ENCODE measurements at regions not wholly inside any gene's neighbourhood (a gene's known extent, or its start where the extent isn't known, plus 50 kb on each side); places are given as distances from the start of the nearest gene placed in this dataset.
"Not testable (repeated sequence)": the region's sequence is repeated elsewhere in the genome, so short reads cannot be mapped to it uniquely, and the experiment has no call there.

DNA sequence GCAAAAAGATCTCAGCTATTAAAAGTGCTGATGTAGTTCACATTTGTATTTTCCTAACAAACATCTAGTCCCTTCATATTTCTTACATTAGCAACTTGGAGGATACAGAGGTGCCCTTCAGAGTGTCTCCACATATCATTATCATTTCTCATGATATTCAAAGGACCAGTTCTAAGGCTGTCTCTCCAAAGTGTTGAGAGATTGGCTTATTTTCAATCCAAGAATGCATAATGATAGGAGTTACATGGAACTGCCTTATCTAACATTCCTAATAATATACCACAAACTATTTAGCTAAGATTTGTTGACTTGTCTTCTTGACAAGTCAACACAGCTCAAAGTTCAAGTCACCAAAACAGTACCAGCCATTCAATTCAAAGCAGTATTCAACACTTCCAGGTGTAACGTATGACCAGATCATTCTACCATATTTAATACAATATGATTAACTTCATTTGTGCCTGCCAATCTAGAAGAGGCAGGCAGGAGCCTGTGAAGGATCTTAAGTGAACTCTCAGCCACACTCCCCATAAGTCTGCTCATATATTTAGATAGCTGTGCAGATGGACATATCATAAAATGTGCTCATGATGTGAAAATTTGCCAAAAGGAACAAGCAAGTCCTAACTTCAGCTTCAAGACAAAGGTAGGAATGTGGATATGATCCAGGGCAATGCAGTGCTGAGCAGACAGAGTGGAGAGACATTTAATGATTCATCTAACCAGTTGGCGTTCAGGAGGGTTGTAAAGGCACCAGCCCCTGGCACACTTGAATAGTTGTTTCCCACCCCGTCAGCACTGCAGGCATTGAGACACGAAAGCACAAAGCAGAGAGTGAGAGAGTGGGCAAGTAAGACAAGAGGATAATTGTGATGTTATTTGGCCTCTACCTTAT lies 108.3 kb downstream of the MTERF1 start:
- no peak for DNase-seq (ENCODE audit: low spot score)

DNA sequence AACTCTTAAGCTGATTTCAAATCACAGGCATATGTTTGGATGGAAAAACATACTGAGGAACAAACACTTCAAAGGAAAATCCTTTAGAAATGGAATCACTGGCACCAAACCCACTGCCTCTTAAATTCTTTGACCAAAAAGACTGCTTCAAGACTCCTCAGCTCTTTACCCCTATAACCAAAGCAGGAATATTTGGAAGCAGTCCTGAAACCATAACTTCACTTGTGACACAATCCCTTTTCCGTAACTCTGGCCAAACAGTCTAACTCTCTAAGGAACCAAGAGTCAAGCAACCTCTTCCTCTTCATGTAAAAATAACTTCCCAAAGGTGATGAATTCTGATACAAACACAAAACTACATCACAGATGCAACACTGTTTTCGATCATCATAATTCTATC lies 104.3 kb downstream of the MTERF1 start:
- DNase-seq (ENCODE audit: low spot score): no peak

DNA sequence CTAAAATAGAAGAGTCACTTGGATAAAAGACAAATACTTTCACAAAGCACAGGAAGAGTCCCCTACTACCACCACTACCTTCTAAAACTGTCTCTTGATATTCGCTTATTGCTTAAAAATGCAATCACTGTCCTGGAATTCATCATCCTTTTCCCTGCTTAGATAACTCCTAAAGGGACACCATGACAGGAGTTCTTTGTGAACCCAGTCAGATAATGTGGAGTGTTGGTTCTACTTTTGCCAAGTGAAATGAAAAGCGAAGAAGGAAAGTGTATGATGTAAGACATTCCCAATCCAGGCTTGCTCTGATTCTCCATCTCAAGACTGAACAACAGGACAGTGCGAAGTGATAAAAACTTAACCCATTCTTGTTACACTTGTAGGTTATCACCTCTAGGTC lies 103.0 kb downstream of the MTERF1 start:
- DNase-seq (ENCODE audit: low spot score): no peak

DNA sequence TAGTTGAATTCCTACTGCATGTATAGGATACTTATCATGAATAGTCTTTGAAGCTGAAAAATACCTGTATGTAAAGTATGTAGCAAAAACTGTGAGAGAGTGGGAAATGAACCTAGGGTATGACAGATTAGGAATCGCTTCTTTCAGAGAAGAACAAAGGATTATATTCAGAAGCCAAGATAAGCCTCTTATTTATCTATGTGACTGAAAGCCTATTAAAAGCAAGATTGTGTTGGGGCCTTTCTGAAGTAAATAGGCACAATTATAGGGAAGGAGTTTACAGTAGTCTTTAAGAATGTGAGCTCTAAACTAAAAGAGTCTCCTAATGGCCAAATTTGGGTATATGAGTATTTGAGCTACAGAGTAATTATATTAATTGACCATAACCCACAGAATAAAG lies 102.1 kb downstream of the MTERF1 start:
- no peak for DNase-seq (ENCODE audit: low spot score)

DNA sequence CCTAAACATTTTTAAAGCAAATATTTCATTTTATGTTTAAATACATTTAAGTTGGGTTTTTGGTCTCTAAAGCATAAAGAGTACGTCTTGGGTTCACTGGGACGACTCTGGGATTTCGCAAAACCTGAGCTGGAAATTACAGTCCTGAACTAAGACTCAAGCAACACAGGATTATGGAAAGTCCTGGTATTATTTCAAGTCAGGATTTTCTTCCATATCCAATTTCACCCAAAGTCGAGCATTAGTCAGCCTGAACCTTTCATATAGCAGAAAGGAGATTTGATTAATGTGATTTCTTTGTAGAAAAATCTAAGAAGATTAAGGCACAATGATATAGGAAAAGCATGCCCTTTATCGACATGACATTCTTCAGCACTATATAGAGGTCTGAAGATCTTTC lies 100.0 kb downstream of the MTERF1 start:
- DNase-seq (ENCODE audit: low spot score): no peak

DNA sequence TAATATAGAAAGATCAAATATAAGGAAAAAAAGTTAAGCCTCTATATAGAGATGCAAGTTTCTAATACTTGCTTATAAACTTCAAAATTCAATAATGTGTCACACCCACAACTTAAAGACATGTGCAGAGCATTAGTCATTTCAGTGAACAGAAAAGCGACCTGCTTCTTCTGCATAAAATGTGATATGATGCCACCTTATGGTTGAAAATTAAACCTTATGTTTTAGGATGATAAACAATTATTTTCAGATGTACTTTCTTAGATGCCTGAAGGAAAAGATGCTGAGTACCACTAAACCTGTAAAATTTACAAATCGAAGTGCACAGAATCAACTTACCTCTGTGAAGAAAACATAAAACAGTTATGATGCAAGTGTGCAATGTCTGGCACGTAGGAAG lies 96.0 kb downstream of the MTERF1 start:
- DNase-seq (ENCODE audit: low spot score): peak; percentile 55

DNA sequence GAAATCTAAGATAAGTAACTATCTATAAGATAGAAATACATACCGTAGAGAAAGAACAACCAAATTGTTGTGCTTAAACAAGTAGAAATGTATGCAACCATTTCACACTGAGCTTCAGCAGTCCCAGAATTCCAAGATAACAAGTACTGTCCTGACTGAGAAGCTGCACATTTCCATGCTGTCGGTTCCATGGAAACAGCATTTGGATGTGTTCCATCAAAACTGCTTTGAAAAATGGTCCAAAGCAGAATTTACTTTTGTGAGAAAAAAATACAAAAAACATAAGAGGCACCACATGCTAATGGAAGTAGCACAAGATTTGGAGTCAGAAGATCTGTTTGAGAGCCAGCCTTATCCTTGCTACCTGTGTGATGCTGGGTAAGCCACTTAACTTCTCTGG lies 92.6 kb downstream of the MTERF1 start:
- no peak for DNase-seq (ENCODE audit: low spot score)

DNA sequence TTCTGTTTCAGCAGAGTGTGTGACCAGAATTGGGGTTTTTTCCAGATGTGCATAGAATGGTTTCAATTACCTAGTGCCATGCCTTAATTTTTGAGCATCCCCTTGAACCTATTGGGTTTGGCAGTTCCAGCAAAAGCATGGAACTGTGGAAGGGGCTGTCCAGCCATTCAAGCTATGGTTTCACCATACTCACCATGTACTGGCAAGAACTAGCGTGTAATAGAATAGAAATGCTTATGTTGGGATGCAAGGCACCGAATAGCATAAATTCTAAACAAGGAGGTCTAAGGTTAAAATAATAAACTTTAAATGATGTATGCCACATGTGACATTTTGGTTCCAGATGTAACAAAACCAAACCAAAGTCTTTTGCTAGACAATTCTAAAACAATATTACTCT lies 91.4 kb downstream of the MTERF1 start:
- no peak for DNase-seq (ENCODE audit: low spot score)

DNA sequence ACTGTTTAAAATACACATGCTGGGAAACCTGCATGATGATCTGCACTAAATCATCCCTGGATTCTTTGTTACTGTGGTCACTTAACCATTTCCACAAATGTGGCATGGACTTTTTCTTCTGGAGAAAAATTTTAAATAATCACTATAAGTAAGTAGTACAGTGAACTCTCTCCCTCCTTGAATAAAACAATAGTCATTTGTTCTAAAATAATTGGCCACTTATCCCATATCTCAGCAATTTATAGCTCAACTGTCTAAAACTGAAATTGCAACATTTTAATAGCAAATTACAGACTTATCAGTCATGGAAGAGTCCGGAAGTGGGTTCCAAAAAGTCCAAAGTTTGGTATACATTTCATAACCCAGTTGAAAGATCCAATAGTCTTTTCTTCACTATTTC lies 90.9 kb downstream of the MTERF1 start:
- DNase-seq (ENCODE audit: low spot score): no peak

DNA sequence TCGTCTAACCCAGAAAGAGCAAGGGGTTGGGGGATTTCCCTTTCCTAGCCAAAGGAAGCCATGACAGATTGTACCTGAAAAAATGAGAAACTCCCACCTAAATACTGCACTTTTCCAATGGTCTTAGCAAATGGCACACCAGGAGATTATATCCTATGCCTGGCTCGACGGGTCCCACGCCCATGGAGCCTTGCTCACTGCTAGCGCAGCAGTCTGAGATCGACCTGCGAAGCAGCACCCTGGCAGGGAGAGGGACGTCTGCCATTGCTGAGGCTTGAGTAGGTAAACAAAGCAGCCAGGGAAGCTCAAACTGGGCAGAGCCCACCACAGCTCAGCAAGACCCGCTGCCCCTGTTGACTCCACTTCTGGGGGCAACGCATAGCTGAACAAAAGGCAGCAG lies 89.9 kb downstream of the MTERF1 start:
- DNase-seq (ENCODE audit: low spot score): not testable (repeated sequence)

DNA sequence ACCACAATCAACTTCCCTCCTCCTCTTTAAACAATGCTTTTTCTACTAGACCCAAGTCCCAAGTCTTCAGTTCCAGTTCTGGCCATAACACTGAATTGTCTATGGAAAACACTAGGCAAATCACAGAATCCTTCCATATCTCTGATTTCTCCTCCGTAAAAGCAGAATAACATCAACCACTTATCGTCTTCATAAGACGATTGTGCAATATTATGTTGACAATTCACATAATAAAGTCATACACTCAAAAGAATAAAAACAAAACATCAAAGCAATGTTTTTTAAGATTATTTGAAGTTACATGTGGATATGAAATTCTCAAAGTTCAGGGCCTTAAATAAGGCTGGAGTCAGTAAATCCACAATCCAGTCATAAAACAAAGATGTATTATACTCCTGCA lies 84.4 kb downstream of the MTERF1 start:
- DNase-seq (ENCODE audit: low spot score): no peak

DNA sequence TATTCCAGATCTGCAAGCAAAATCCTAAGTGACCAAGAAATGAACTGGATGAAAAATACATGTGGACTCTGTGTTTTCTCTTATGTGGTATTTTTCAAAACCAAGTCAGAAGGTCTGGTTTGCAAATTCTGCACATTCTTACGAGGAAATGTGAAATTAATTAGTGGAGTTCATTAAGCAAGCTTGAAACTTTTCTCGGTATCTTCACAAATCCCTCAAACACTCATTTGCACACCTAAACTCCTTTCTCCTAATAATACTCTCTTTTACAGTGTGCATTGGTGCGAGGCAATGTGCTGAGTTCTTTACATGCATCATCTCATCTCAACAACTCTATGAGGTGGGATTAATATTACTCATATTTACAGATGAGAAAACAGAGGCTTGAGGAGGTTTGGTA lies 82.1 kb downstream of the MTERF1 start:
- no peak for DNase-seq (ENCODE audit: low spot score)

DNA sequence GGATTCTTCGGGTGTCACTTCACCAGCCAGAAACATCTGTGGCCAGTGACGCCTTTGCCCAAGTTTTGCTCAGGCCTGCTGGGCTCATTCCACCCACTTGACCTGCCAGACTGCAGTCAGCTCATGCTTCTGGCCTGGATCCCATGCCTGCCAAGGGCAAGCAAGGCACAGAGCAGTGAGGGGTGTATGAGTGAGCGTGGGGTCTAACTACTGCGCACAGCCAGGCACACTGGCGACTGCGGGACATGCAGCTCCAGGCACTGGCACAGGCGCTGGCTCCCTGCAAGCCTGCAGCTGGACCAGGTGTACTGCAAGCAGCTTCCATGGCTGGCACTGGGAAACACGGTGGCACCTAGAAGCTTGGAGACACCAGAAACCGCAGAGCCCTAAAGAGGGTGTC lies 80.1 kb downstream of the MTERF1 start:
- DNase-seq (ENCODE audit: low spot score): no peak

DNA sequence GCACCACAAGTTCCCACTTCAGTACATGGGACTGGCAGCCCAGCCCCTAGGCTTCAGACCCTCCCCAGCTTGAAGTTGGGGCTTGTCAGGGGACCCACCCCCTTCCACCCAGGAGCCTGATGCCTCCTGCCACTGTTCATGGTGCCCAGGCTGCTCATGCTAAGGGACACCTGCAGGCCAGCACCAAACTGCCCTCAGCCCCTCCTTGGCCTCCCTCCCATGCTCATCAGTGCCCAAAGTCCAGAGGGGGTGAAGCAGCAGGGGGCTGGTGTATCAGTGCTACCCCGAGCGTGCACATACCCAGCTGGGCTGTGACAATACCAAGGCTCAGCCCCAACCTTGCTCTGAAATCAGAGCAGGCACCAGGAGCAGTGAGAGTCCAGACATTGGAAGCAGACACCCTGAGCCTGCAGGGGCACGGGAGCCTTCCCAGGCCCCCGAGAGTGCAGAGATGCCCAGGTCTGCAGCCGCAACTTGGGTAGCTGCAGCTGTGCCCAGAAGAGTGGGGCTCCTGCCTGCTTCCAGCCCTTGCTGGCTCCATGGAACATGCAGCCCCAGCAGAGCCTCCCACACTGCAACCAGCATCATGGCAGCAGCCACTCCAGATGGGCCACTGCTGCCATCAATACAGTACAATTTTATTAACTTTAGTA lies 79.0 kb downstream of the MTERF1 start:
- no peak for DNase-seq (ENCODE audit: low spot score)

DNA sequence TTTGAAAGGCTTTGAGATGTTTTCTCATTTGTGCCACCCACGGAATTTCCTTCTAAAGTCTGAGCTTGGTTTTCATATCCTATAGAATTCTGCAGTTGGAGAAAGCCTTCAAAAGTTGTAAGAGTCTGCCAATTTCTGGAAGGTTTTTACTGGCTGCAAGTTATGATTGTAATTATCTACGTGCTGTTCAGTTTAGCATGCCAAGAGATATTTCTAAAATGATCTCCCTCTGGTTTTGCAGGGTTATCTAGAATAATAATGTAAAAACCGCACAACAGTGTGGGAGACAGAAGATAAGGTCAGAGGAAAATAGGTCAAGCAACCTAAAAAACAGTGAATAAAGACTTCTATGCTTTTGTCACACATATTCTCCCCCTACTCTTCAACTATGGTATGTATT lies 69.3 kb downstream of the MTERF1 start:
- no peak for DNase-seq (ENCODE audit: low spot score)

DNA sequence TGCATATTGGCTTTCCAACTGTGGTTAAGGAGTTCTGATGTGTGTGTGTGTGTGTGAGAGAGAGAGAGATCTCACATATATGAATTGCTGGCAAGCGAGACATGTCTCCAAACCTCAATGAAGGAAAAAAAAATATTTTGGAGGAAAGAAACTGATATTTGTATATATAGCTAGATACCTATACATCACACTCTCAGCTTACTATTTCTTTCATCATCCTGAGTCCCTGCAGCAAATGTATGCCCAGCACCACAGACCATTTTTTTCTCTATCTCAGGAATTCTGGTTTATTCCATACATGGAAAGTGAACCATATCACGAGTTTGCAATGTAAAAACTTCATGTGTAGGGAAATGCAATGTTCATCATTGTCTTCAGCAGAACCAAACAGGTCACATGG lies 68.9 kb downstream of the MTERF1 start:
- no peak for DNase-seq (ENCODE audit: low spot score)

DNA sequence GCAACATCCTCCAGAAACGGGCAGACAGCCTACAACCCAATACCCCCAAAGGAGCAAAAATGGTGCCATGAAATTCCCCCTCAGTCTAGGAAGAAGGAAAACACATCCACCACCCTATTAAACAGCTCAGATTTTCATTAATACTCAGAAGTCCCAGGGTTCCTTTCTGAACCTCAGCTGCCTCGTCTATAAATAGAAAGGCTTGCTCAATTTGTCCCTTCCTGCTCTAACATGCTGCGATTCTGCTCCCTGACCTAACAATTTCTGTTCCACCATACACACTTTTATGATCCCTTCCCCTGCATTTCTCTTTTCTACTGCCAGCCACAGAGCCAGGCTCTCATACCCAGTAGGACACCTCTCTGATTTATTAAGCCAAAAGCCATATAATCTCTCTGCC lies 68.1 kb downstream of the MTERF1 start:
- DNase-seq (ENCODE audit: low spot score): no peak

DNA sequence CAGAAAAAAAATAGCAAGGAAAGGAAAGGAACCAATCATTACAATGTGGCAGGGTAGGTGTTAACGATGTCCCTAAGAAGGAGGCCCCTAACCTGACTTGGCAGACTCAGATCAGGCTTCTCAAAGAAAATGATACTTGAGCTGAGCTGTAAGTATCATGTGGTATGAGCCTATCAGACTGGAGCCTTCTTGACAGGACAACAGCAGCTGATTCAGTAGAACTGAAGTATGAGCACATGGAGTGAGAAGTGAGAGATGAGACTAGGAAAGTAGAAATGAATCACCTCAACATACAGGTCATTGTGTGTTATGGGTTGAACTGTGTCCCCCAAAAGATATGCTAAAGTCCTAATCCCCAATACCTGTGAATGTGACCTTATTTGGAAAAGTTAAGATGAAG lies 66.3 kb downstream of the MTERF1 start:
- DNase-seq (ENCODE audit: low spot score): no peak
